ENCODE measurements at regions not wholly inside any gene's neighbourhood (a gene's known extent, or its start where the extent isn't known, plus 50 kb on each side); places are given as distances from the start of the nearest gene placed in this dataset.

DNA sequence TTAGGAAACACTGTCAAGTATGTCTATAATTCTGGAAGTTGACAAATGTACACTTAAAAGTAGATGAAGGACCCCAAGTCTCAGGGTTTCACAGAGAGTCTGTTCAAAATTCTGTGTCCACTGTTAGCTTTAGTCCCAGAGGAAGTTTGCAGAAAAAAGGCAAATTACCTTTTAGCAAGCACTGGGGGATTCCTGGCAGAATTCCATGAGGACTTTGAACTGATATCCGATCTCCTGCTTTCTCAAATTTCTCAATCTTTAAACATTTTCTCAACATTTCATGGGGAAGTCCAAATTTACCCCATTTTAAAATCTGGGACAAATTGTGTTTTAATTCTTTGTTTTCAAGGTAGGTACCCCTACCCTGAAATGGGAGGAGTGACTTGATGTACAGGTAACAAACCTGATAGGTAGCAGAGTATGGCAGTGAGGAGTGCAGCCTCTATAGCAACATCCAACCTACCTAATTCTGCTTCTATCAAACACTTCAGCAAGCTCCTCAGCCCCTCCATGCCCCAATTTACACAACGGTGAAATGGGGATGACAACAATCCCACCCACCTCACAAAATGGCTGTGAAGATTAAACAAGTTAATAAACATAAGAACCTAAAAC, 344.9 kb downstream of the OMA1 start:
- TF ChIP-seq, protein P1, sequence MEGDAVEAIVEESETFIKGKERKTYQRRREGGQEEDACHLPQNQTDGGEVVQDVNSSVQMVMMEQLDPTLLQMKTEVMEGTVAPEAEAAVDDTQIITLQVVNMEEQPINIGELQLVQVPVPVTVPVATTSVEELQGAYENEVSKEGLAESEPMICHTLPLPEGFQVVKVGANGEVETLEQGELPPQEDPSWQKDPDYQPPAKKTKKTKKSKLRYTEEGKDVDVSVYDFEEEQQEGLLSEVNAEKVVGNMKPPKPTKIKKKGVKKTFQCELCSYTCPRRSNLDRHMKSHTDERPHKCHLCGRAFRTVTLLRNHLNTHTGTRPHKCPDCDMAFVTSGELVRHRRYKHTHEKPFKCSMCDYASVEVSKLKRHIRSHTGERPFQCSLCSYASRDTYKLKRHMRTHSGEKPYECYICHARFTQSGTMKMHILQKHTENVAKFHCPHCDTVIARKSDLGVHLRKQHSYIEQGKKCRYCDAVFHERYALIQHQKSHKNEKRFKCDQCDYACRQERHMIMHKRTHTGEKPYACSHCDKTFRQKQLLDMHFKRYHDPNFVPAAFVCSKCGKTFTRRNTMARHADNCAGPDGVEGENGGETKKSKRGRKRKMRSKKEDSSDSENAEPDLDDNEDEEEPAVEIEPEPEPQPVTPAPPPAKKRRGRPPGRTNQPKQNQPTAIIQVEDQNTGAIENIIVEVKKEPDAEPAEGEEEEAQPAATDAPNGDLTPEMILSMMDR (conservative IDR thresholded peaks at IDR 0.05 in 1 of 2, IDR thresholded peaks at IDR 0.05 in 1 of 2; ENCODE audit: low read depth in 1 of 2, low read length in 2 of 2), result no peak
- no peak for TF ChIP-seq EZH2 (IDR thresholded peaks at IDR 0.05; ENCODE audit: low read length, missing control alignments)
